Choroid plexus epithelial cell (primary cell): ENCODE measurements at regions not wholly inside any gene's neighbourhood (a gene's known extent, or its start where the extent isn't known, plus 50 kb on each side); places are given as distances from the start of the nearest gene placed in this dataset.
A peak's percentile ranks its signal among the peaks of the same experiment; 100 is the strongest.

Experiments
- DNase-seq: peaks from one replicate; pipeline ENCODE4 v3.0.0-alpha.2; 2010; ENCODE audit warnings: low read depth
- H3K4me3 ChIP-seq: 2 replicates; pipeline ENCODE4 v1.5.1; 2011; ENCODE audit warnings: low read depth, mild to moderate bottlenecking, control low read depth, low read length, moderate library complexity
- CTCF ChIP-seq: conservative IDR thresholded peaks from 2 replicates; pipeline ENCODE4 v1.5.1; 2011; ENCODE audit warnings: low read depth, mild to moderate bottlenecking, control low read depth, inconsistent platforms, low read length, moderate library complexity

GRCh38 chr19:32010071-32010470 is 335.3 kb upstream of the ZNF507 start:
- no peak overlapping the region for H3K4me3 ChIP-seq
- no peak for TF ChIP-seq CTCF
- no peak for DNase-seq

- DNase-seq: no peak
- H3K4me3 ChIP-seq: no peak overlapping the region
- no peak for TF ChIP-seq CTCF
Observed at GRCh38 chr19:32012206-32012605, 333.2 kb upstream of the ZNF507 start.

GRCh38 chr19:32012886-32013631 is 332.4 kb upstream of the ZNF507 start:
- peak; percentile 6 for DNase-seq
- no peak for TF ChIP-seq CTCF
- H3K4me3 ChIP-seq: no peak overlapping the region

- no peak overlapping the region for H3K4me3 ChIP-seq
- no peak for TF ChIP-seq CTCF
- DNase-seq: no peak
Observed at GRCh38 chr19:32017176-32017953, 328.0 kb upstream of the ZNF507 start.

- TF ChIP-seq CTCF: no peak
- H3K4me3 ChIP-seq: no peak overlapping the region
Observed at GRCh38 chr19:32018014-32018413, 327.4 kb upstream of the ZNF507 start.

GRCh38 chr19:32020538-32020937 is 324.9 kb upstream of the ZNF507 start:
- no peak for TF ChIP-seq CTCF
- no peak for DNase-seq
- H3K4me3 ChIP-seq: no peak overlapping the region

More at GRCh38 chr19:32018014-32018413, 327.4 kb upstream of the ZNF507 start:
- peak; percentile 10 for DNase-seq
